ENCODE measurements at regions not wholly inside any gene's neighbourhood (a gene's known extent, or its start where the extent isn't known, plus 50 kb on each side); places are given as distances from the start of the nearest gene placed in this dataset.
"Not testable (repeated sequence)": the region's sequence is repeated elsewhere in the genome, so short reads cannot be mapped to it uniquely, and the experiment has no call there.

DNA sequence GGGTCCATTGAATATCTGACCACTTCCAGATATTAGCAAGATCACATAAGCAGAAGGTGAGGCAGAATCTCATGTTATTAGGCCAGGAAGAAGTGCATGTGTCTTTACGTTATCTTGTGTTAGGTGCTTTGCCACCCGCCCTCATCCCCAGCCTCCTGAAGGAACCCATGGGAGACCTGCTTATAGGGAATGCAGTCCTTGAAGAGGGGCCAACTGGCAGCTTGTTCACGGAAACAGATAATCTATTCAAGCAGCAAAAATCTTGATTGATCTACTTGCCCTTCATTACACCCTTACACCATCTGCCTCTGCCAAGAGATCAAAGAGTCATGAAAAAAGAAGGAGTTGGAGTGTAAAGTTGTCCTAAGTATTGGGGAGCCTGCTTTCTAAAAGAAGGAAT is 576.4 kb downstream of the HTR1B start:
- no peaks in the 10 kb centered on the region for H3K36me3 Mint-ChIP-seq
- DNase-seq = no peak
- no peaks in the 10 kb centered on the region for H3K4me1 Mint-ChIP-seq
- no peaks in the 10 kb centered on the region for H3K27me3 Mint-ChIP-seq
- no peak overlapping the region for H3K4me3 Mint-ChIP-seq
- no peaks in the 10 kb centered on the region for H3K9me3 Mint-ChIP-seq (ENCODE audit: low read depth)
- CTCF ChIA-PET = no interaction called here
- H3K27ac Mint-ChIP-seq = no peak overlapping the region
- no peak for ATAC-seq

DNA sequence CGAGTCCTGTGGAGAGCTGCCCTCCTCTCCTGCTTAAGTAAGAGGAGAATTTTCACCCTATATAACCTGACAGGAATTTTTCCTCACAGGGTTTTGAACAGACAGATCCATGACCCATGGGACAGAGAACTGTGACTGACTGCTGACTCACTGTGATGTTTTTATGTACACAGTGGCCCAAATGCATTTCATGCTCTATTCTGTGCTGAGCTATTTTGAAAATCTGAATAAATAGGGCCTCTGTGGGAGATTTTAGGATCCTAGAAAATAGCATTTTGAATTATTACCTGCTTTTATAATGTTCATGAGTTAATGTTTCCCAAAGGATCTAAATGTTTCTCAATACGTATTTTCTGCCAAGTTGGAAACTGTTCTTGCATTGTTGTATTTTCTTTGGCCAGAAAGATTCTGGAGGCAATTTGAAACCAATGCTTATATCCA is 577.4 kb downstream of the HTR1B start:
- CTCF ChIA-PET = no interaction called here
- H3K36me3 Mint-ChIP-seq = no peaks in the 10 kb centered on the region
- H3K4me3 Mint-ChIP-seq = no peak overlapping the region
- H3K27me3 Mint-ChIP-seq = no peaks in the 10 kb centered on the region
- H3K4me1 Mint-ChIP-seq = no peaks in the 10 kb centered on the region
- no peak overlapping the region for H3K27ac Mint-ChIP-seq
- H3K9me3 Mint-ChIP-seq (ENCODE audit: low read depth) = no peaks in the 10 kb centered on the region
- DNase-seq (no peak), ATAC-seq (no peak)

DNA sequence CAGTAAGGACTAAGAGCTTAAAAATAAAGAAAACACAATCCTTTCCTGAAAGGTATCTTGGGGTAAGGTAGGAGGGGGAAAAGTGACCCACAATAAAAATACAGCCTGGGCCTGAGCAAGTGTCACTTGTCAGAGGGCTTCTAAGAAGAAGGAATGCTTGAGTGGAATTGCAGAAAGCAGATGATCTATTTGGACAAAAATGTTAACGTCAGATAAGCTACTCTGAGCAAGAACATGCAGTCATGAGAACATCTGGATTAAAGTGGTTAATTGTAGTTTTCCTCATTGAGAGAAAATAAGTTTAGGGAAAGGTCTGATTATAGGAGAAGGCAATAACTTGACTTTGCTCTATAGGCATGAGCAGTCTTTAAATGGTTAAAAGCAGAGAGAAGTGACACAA is 581.9 kb downstream of the HTR1B start:
- H3K27ac Mint-ChIP-seq = no peak overlapping the region
- H3K4me1 Mint-ChIP-seq = no peaks in the 10 kb centered on the region
- no peak overlapping the region for H3K4me3 Mint-ChIP-seq
- H3K9me3 Mint-ChIP-seq (ENCODE audit: low read depth) = peaks cover 2% of the 10 kb centered on the region
- no peaks in the 10 kb centered on the region for H3K36me3 Mint-ChIP-seq
- ATAC-seq (no peak), DNase-seq (no peak)
- no peaks in the 10 kb centered on the region for H3K27me3 Mint-ChIP-seq
- CTCF ChIA-PET = no interaction called here

DNA sequence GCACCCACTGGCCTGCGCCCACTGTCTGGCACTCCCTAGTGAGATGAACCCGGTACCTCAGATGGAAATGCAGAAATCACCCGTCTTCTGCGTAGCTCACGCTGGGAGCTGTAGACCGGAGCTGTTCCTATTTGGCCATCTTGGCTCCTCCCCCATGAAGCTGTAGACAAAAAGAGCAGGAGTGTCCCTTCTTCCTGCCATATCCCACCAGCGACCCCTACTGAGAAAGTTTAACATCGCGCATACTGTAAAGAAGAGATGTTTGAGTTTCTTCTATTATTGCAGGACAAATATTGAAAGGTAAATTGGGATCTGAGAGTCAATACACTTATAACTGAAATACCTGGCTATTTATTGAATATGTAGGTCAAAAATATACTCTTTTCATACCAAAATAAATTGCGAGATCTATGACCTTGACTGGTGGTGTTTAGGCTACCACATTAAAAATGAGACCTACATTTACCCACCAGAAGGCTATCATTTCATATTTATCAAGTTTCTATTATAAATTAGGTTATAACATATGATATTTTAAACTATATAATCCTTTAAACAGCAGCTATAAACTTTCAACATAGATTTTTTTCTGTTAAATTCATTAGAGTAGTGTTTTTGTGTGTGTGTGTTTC is 586.3 kb downstream of the HTR1B start:
- Mint-ChIP-seq H3K4me1 (no peaks in the 10 kb centered on the region), H3K27ac (no peak overlapping the region), H3K4me3 (no peak overlapping the region), H3K36me3 (no peaks in the 10 kb centered on the region), H3K9me3 (ENCODE audit: low read depth) (peaks cover 2% of the 10 kb centered on the region), H3K27me3 (no peaks in the 10 kb centered on the region)
- CTCF ChIA-PET = no interaction called here
- ATAC-seq (no peak), DNase-seq (no peak)

DNA sequence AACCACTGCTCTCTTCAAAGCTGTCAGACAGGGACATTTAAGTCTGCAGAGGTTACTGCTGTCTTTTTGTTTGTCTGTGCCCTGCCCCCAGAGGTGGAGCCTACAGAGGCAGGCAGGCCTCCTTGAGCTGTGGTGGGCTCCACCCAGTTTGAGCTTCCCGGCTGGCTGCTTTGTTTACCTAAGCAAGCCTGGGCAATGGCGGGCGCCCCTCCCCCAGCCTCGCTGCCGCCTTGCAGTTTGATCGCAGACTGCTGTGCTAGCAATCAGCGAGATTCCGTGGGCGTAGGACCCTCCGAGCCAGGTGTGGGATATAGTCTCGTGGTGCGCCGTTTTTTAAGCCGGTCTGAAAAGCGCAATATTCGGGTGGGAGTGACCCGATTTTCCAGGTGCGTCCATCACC is 586.9 kb downstream of the HTR1B start:
- H3K4me3 Mint-ChIP-seq; H3K4me1 Mint-ChIP-seq; CTCF ChIA-PET; H3K36me3 Mint-ChIP-seq; H3K9me3 Mint-ChIP-seq (ENCODE audit: low read depth); ATAC-seq; DNase-seq; H3K27me3 Mint-ChIP-seq; H3K27ac Mint-ChIP-seq: not testable (repeated sequence)

DNA sequence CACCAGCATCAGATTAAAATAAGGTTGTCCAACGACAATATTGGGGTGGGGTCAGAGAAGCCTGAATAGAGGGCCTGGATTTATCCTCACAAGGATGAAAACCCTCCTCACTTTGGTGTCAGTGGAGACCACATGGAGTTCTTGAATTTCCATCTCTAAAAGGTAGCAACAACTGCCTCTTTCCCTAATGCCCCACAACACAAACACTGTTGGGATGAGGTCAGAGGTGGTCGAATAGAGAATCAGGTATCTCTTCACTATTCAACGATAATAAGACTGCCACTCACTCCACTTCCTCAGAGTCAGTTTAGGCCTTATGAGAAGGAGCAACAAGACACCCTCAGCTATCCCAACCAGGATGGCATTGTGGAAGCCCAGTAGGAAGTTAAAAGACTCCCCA is 596.1 kb downstream of the HTR1B start:
- Mint-ChIP-seq H3K27ac (no peak overlapping the region), H3K36me3 (no peaks in the 10 kb centered on the region), H3K4me3 (no peak overlapping the region), H3K27me3 (no peaks in the 10 kb centered on the region), H3K4me1 (no peaks in the 10 kb centered on the region), H3K9me3 (ENCODE audit: low read depth) (peaks cover 2% of the 10 kb centered on the region)
- CTCF ChIA-PET = no interaction called here
- no peak for DNase-seq
- ATAC-seq = no peak

DNA sequence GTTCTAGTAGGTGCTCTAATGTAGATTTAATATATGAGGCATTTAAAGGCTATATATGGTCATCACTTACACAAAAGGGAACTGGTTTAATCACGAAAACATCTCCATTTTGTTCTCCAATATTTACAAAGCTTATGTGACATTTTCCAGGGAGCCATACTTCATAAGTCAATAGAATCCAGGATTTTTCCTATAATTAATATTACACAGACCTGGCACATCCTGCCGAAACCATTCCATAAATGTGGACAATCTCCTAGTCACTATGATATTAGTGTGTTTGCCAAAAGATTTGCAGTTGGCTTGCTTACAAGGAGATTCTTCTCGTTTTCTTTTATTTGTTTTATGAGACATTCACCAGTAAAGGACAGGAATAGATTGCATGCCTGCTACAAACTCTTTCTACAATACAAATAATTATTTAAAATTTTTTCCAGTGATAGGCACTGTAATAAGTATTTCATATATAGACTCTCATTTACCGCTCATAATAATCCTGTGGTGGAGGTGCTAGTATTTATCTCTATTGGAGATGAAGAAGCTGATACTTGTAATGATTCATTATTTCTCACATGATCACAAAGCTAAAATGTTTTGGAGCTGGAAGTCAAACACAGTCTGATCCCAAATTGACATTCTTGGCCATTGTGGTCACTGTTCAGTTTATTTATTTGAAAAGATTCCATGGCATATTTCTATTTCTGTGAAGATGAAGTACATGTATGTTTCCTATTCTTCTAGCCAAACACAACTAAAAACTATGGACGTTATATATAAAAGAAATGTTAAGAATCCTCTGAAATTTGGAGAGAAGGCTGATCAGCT is 597.0 kb downstream of the HTR1B start:
- DNase-seq = no peak
- peaks cover 2% of the 10 kb centered on the region for H3K9me3 Mint-ChIP-seq (ENCODE audit: low read depth)
- H3K36me3 Mint-ChIP-seq = no peaks in the 10 kb centered on the region
- H3K27me3 Mint-ChIP-seq = no peaks in the 10 kb centered on the region
- CTCF ChIA-PET = no interaction called here
- ATAC-seq = no peak
- no peak overlapping the region for H3K4me3 Mint-ChIP-seq
- no peaks in the 10 kb centered on the region for H3K4me1 Mint-ChIP-seq
- no peak overlapping the region for H3K27ac Mint-ChIP-seq

DNA sequence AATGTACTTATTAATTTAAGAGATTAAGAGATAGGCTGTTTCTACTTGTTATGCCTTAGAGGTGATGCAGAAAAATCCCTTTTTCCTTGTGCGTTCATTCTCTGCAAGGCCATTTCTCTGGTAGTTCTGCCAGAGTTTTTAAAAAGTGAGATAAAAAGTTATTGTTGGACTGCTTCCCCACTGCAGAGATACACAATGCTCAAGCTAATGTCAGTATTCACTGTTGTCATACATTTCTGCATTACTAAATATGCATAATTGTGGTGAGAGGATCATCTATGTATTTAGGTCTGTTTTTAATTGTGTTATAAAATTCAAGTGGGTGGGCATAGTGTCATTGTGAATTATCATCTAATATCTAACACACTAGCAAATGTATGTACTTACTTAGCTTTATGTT is 600.4 kb downstream of the HTR1B start:
- ATAC-seq (no peak), DNase-seq (no peak)
- Mint-ChIP-seq H3K4me3 (no peak overlapping the region), H3K9me3 (ENCODE audit: low read depth) (peaks cover 2% of the 10 kb centered on the region), H3K27ac (no peak overlapping the region), H3K36me3 (no peaks in the 10 kb centered on the region), H3K27me3 (no peaks in the 10 kb centered on the region), H3K4me1 (no peaks in the 10 kb centered on the region)
- CTCF ChIA-PET = no interaction called here

DNA sequence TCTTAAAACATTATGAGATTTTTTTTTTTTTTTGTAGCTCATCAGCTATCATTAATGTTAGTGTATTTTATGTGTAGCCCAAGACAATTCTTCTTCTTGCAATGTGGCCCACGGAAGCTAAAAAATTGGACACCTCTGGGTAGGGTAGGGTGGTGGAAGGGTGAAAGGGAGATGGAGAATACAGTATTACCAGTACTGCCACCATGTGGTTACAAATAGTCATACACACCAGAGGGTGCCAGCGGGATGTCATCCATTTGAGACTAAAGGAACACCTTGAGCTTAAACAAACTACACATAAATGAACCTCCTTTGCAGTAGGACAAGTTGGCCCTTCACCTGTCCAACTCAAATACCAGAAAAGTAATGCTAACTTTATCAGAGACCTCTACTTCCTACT is 601.9 kb downstream of the HTR1B start:
- Mint-ChIP-seq H3K36me3 (no peaks in the 10 kb centered on the region), H3K4me1 (no peaks in the 10 kb centered on the region), H3K4me3 (no peak overlapping the region), H3K9me3 (ENCODE audit: low read depth) (no peaks in the 10 kb centered on the region), H3K27ac (no peak overlapping the region), H3K27me3 (no peaks in the 10 kb centered on the region)
- DNase-seq = no peak
- CTCF ChIA-PET = interaction anchor here (0.6 kb wide), 1 partner anchor 35 kb away, joined by 3 read pairs; no protein-coding TSS in a partner anchor
- ATAC-seq = no peak

DNA sequence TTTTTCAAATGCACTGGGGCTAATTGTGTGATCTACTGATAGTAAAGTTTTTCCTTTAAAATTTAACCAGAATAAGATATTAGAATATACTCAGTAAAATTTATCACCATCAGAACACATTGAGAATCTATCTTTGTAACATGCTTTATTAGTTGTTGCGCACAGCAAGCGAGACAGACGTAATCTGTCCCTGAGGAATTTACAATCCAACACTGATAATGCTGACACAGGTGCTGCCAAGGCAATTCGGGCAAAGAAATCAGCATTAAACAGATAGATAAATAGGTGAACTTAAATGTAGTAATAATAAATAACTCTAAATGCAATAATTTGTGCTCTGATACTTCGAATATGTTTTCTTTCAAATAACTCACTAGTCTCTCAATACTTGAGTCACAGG is 607.2 kb downstream of the HTR1B start:
- no peaks in the 10 kb centered on the region for H3K4me1 Mint-ChIP-seq
- H3K36me3 Mint-ChIP-seq = no peaks in the 10 kb centered on the region
- no peaks in the 10 kb centered on the region for H3K27me3 Mint-ChIP-seq
- no peak for DNase-seq
- peaks cover 6% of the 10 kb centered on the region for H3K9me3 Mint-ChIP-seq (ENCODE audit: low read depth)
- CTCF ChIA-PET = no interaction called here
- no peak overlapping the region for H3K27ac Mint-ChIP-seq
- no peak for ATAC-seq
- no peak overlapping the region for H3K4me3 Mint-ChIP-seq

DNA sequence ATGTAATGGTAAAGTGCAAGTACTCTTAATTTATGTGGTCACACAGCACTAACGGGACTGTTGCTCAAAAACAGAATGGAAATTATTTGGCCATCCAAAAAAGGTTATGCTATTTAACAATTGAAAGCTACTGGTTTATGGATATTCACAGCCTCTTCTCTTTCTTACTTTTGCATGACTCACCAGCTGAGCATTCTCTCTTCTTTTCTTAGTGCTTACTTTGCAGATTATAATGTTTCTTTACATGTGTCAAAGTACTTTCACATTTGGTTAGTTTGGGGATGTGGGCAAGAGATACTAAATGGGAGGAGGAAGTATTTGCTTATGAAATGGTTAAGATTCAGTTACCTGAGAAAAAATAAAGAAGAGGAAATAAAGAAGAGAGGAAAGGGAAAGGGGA is 610.5 kb downstream of the HTR1B start:
- Mint-ChIP-seq H3K4me3 (no peak overlapping the region), H3K27ac (no peak overlapping the region), H3K36me3 (no peaks in the 10 kb centered on the region), H3K27me3 (no peaks in the 10 kb centered on the region), H3K9me3 (ENCODE audit: low read depth) (peaks cover 6% of the 10 kb centered on the region), H3K4me1 (no peaks in the 10 kb centered on the region)
- CTCF ChIA-PET = no interaction called here
- ATAC-seq = no peak
- DNase-seq = no peak

DNA sequence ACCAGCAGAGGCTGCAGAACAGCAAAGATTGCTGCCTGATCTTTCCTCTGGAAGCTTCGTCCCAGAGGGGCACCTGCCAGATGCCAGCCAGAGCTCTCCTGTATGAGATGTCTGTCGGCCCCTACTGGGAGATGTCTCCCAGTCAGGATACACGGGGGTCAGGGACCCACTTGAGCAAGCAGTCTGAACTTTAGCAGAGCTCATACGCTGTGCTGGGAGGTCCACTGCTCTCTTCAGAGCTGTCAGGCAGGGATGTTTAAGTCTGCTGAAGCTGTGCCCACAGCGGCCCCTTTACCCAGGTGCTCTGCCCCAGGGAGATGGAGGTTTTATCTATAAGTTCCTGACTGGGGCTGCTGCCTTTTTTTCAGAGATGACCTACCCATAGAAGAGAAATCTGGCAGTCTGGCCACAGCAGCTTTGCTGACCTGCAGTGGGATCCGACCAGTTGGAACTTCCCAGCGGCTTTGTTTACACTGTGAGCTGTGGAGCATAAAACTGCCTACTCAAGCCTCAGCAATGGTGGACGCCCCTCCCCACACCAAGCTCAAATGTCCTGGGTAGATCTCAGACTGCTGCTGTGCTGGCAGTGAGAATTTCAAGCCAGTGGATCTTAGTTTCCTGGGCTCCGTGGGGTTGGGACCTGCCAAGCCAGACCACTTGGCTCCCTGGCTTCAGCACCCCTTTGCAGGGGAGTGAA is 613.9 kb downstream of the HTR1B start:
- ATAC-seq; H3K27ac Mint-ChIP-seq; H3K4me3 Mint-ChIP-seq; H3K27me3 Mint-ChIP-seq; H3K9me3 Mint-ChIP-seq (ENCODE audit: low read depth); CTCF ChIA-PET; H3K4me1 Mint-ChIP-seq; DNase-seq; H3K36me3 Mint-ChIP-seq: not testable (repeated sequence)

DNA sequence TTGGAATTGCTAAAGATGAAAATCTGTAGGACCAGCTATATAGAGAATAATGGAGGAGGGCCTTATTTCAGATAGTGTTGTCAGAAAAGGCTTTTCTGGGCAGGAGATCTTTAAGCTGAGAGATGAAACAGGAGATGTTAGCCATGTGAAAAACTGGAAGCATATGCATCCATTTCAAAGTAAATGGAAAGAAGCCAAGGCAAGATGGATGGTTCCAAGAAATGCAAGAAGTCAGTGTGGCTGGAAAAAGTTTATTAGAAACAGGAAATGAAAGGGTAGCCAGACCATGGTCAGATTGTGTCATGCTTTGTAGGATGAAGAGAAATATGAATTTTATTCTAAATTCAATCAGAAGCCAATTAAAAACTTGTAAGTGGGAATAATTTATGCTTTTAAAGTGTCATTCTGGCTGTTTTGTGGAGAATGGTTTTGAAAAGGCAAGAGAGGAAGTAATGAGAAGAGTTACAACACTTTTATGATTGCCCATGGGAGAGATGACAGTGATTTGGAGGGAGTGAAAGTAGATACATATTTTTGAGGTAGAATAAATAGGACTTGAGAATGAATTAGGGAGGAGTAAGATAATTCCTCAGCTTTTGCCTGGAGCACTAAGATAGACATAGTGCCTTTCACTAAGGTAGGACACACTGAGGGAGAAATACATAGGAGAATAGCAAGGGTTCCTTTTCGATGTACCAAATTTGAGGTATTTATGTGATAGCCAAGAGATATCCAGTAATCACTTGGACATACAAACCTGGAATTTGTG is 620.1 kb downstream of the HTR1B start:
- H3K9me3 Mint-ChIP-seq (ENCODE audit: low read depth) = peaks cover 9% of the 10 kb centered on the region
- DNase-seq = no peak
- H3K4me3 Mint-ChIP-seq = no peak overlapping the region
- CTCF ChIA-PET = no interaction called here
- no peaks in the 10 kb centered on the region for H3K4me1 Mint-ChIP-seq
- no peaks in the 10 kb centered on the region for H3K27me3 Mint-ChIP-seq
- no peaks in the 10 kb centered on the region for H3K36me3 Mint-ChIP-seq
- ATAC-seq = no peak
- no peak overlapping the region for H3K27ac Mint-ChIP-seq

All from activated CD8-positive, alpha-beta memory T cell treated with anti-CD3 and anti-CD28 coated beads, Interleukin-2, amount 10 ng/mL, durations not matched to agents 7 days and 5 days (primary cell).